Gastrocnemius medialis (tissue), 4 donors: ENCODE measurements at regions not wholly inside any gene's neighbourhood (a gene's known extent, or its start where the extent isn't known, plus 50 kb on each side); places are given as distances from the start of the nearest gene placed in this dataset.

Source experiments
- CTCF ChIP-seq, 5 experiments: fragments of 450-650 bp in 3 of 5; fragments of 200-600 bp in 2 of 5; sonication (generic) in 2 of 5; IDR thresholded peaks in 4 of 5; conservative IDR thresholded peaks in 1 of 5; 1 replicate in 4 of 5; 2 replicates in 1 of 5; pipeline ENCODE4 v1.5.1; 2016 to 2019; ENCODE audit warnings: antibody characterized with exemption in 5 of 5, mild to moderate bottlenecking in 3 of 5, moderate library complexity in 3 of 5
- POLR2A ChIP-seq, 2 donors: fragments of 450-650 bp; IDR thresholded peaks; one replicate each; pipeline ENCODE4 v1.6.1; 2017; ENCODE audit warnings: antibody characterized with exemption in 2 of 2, mild to moderate bottlenecking in 2 of 2, moderate library complexity in 2 of 2

GRCh38 chr9:106423575-106423974 lies 439.4 kb upstream of the ZNF462 start:
- TF ChIP-seq CTCF (IDR thresholded peaks at IDR 0.05 in 4 of 5, conservative IDR thresholded peaks at IDR 0.05 in 1 of 5), result no peak
- no peak for TF ChIP-seq POLR2A (IDR thresholded peaks at IDR 0.05)
